ENCODE measurements at regions not wholly inside any gene's neighbourhood (a gene's known extent, or its start where the extent isn't known, plus 50 kb on each side); places are given as distances from the start of the nearest gene placed in this dataset.

DNA sequence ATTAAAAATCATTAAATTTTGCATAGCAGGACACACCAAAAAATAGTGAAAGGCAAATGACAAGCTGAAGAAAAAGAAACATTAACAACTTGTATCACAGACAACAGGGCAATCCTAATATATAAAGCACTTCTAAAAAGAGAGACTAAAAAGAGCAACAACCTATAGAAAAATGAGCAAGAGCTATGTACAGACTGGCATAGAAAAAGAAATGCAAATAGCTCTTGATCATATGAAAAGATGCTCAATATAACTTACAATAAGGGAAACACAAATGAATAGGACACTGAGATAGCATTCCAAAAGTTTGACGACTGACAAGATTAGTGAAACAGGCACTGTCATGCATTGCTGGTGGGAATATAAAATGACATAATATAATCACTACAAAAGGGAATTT lies 235.9 kb downstream of the SEC61B start:
- Histone ChIP-seq H3K4me1 (ENCODE audit: control insufficient read depth, low read length) (no peaks in the 10 kb centered on the region), H3K9me2 (replicated peaks; ENCODE audit: control insufficient read depth, low read length) (no peaks in the 10 kb centered on the region; the same call in 1 of the 2 replicates), H3F3A (ENCODE audit: control insufficient read depth, insufficient read depth) (no peaks in the 10 kb centered on the region), H3K36me3 (ENCODE audit: control insufficient read depth, low read length) (no peaks in the 10 kb centered on the region), H3K79me2 (ENCODE audit: control insufficient read depth, low read length) (no peaks in the 10 kb centered on the region), H3K27me3 (ENCODE audit: control insufficient read depth, low read length) (0 out of 2 replicates have a peak, but pooled peaks cover 2% of the 10 kb centered on the region), H3K4me2 (ENCODE audit: low read length) (no peak overlapping the region), H3K4me3 (ENCODE audit: low read length) (no peak overlapping the region), H3K27ac (ENCODE audit: low read depth, low read length) (no peak overlapping the region), H4K20me1 (ENCODE audit: control insufficient read depth, insufficient read depth, low read depth, low read length) (no peaks in the 10 kb centered on the region), H3K9me3 (ENCODE audit: control insufficient read depth, insufficient read depth, low read length) (no peaks in the 10 kb centered on the region)
- no peak for TF ChIP-seq EZH2phosphoT487 (IDR thresholded peaks at IDR 0.05; ENCODE audit: borderline replicate concordance, low read length)
- TF ChIP-seq, protein P1, sequence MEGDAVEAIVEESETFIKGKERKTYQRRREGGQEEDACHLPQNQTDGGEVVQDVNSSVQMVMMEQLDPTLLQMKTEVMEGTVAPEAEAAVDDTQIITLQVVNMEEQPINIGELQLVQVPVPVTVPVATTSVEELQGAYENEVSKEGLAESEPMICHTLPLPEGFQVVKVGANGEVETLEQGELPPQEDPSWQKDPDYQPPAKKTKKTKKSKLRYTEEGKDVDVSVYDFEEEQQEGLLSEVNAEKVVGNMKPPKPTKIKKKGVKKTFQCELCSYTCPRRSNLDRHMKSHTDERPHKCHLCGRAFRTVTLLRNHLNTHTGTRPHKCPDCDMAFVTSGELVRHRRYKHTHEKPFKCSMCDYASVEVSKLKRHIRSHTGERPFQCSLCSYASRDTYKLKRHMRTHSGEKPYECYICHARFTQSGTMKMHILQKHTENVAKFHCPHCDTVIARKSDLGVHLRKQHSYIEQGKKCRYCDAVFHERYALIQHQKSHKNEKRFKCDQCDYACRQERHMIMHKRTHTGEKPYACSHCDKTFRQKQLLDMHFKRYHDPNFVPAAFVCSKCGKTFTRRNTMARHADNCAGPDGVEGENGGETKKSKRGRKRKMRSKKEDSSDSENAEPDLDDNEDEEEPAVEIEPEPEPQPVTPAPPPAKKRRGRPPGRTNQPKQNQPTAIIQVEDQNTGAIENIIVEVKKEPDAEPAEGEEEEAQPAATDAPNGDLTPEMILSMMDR (IDR thresholded peaks at IDR 0.05; ENCODE audit: low read depth, low read length, poor library complexity, severe bottlenecking): no peak

DNA sequence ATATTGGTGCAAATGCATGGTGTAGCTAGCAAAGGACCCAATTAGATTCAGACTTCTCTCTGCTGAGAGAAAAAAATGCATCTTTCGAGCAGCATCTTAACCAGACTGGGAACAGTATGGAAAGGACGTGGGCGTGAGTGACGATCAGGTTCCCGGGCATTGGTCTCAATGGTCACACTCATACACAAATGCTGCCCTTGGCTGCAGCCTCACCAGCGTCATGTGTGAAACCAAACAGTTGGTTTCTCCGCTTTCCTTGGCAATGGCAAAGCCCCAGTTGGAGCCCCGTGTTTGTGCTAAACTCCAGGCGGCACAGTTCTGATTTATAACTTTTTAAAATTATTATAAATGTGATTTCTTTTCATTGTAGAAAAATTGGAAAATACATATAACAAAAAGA lies 237.8 kb downstream of the SEC61B start:
- H4K20me1 ChIP-seq (ENCODE audit: control insufficient read depth, insufficient read depth, low read depth, low read length): no peaks in the 10 kb centered on the region
- H3K36me3 ChIP-seq (ENCODE audit: control insufficient read depth, low read length): no peaks in the 10 kb centered on the region
- no peaks in the 10 kb centered on the region for H3K79me2 ChIP-seq (ENCODE audit: control insufficient read depth, low read length)
- H3K9me3 ChIP-seq (ENCODE audit: control insufficient read depth, insufficient read depth, low read length): no peaks in the 10 kb centered on the region
- H3K4me2 ChIP-seq (ENCODE audit: low read length): no peak overlapping the region
- 0 out of 2 replicates have a peak, but pooled peaks cover 2% of the 10 kb centered on the region for H3K27me3 ChIP-seq (ENCODE audit: control insufficient read depth, low read length)
- no peaks in the 10 kb centered on the region for H3F3A ChIP-seq (ENCODE audit: control insufficient read depth, insufficient read depth)
- H3K27ac ChIP-seq (ENCODE audit: low read depth, low read length): no peak overlapping the region
- no peaks in the 10 kb centered on the region for H3K4me1 ChIP-seq (ENCODE audit: control insufficient read depth, low read length)
- H3K4me3 ChIP-seq (ENCODE audit: low read length): no peak overlapping the region
- no peaks in the 10 kb centered on the region; the same call in 1 of the 2 replicates for H3K9me2 ChIP-seq (replicated peaks; ENCODE audit: control insufficient read depth, low read length)
- TF ChIP-seq, protein P1 (IDR thresholded peaks at IDR 0.05; ENCODE audit: low read depth, low read length, poor library complexity, severe bottlenecking): no peak
- TF ChIP-seq EZH2phosphoT487 (IDR thresholded peaks at IDR 0.05; ENCODE audit: borderline replicate concordance, low read length): no peak

DNA sequence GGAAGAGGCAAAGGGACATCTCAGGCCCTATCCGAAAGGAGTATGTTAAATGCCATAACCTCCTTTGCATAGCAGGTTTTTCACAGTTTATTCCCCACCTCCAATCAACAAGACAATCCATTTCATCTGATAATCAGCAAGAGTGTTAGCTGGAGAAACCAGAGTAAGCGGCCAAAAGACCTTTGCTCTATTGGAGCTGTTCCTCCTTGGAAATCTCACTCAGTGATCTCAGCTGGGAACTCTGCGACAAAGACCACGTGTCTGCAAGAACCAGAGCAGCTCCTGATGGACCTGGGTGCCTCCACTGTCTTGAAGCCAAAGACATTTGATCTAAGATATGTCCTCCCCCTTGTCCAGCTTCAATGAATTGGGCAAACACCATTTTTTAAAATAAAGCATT lies 241.0 kb downstream of the SEC61B start:
- Histone ChIP-seq H3K36me3 (ENCODE audit: control insufficient read depth, low read length) (no peaks in the 10 kb centered on the region), H3F3A (ENCODE audit: control insufficient read depth, insufficient read depth) (no peaks in the 10 kb centered on the region), H4K20me1 (ENCODE audit: control insufficient read depth, insufficient read depth, low read depth, low read length) (no peaks in the 10 kb centered on the region), H3K79me2 (ENCODE audit: control insufficient read depth, low read length) (no peaks in the 10 kb centered on the region), H3K9me3 (ENCODE audit: control insufficient read depth, insufficient read depth, low read length) (no peaks in the 10 kb centered on the region), H3K4me2 (ENCODE audit: low read length) (no peak overlapping the region), H3K27me3 (ENCODE audit: control insufficient read depth, low read length) (no peaks in the 10 kb centered on the region), H3K4me3 (ENCODE audit: low read length) (no peak overlapping the region), H3K4me1 (ENCODE audit: control insufficient read depth, low read length) (no peaks in the 10 kb centered on the region), H3K27ac (ENCODE audit: low read depth, low read length) (no peak overlapping the region), H3K9me2 (replicated peaks; ENCODE audit: control insufficient read depth, low read length) (no peaks in the 10 kb centered on the region; the same call in 1 of the 2 replicates)
- TF ChIP-seq EZH2phosphoT487 (IDR thresholded peaks at IDR 0.05; ENCODE audit: borderline replicate concordance, low read length): no peak
- TF ChIP-seq, protein P1 (IDR thresholded peaks at IDR 0.05; ENCODE audit: low read depth, low read length, poor library complexity, severe bottlenecking): no peak

Measured in DOHH2 (cell line).